Keratinocyte (primary cell): ENCODE measurements at regions not wholly inside any gene's neighbourhood (a gene's known extent, or its start where the extent isn't known, plus 50 kb on each side); places are given as distances from the start of the nearest gene placed in this dataset.

Experiments
- DNase-seq: peaks from one replicate; pipeline ENCODE4 v3.0.0-alpha.2; 2011; ENCODE audit warnings: low read depth, missing footprints, low spot score
- FAIRE-seq: peaks from 2 replicates; lab custom pipeline; 2011; peaks lifted over from hg19 to GRCh38; lab: Jason Lieb, UNC
- H2AFZ ChIP-seq: 2 replicates; pipeline ENCODE4 v1.6.0; 2012; ENCODE audit warnings: low read length, control low read depth, inconsistent platforms; ENCODE audit not compliant: control insufficient read depth
- H3K27ac ChIP-seq: 2 replicates; pipeline ENCODE4 v1.5.1; 2011; ENCODE audit warnings: low read length; ENCODE audit not compliant: control insufficient read depth, insufficient read depth
- H3K27me3 ChIP-seq: 3 replicates; pipeline ENCODE4 v1.6.0; 2011; ENCODE audit warnings: low read length; ENCODE audit not compliant: control insufficient read depth, insufficient read depth; ENCODE audit errors: extremely low read depth
- H3K36me3 ChIP-seq, 2 experiments: 2 replicates in 1 of 2; 3 replicates in 1 of 2; pipeline ENCODE4 v1.5.1; 2011; ENCODE audit warnings: low read length in 2 of 2, mild to moderate bottlenecking in 1 of 2; ENCODE audit not compliant: control insufficient read depth in 2 of 2, insufficient read depth in 2 of 2; ENCODE audit errors: extremely low read depth in 1 of 2
- H3K4me1 ChIP-seq: 3 replicates; pipeline ENCODE4 v1.5.1; 2011; ENCODE audit warnings: low read length; ENCODE audit not compliant: control insufficient read depth, insufficient read depth; ENCODE audit errors: extremely low read depth
- H3K4me2 ChIP-seq: 3 replicates; pipeline ENCODE4 v1.6.0; 2011; ENCODE audit warnings: low read depth, low read length; ENCODE audit not compliant: control insufficient read depth, insufficient read depth; ENCODE audit errors: extremely low read depth
- H3K4me3 ChIP-seq, 3 experiments: fragments of 200-600 bp in 1 of 3; sonication (generic) in 1 of 3; 2 replicates in 2 of 3; 3 replicates in 1 of 3; pipeline ENCODE4 v1.5.1; 2011 to 2016; ENCODE audit warnings: low read length in 3 of 3, mild to moderate bottlenecking in 3 of 3, control low read depth in 2 of 3, inconsistent platforms in 1 of 3, low read depth in 1 of 3, mixed read lengths in 1 of 3, mixed run types in 1 of 3, moderate library complexity in 1 of 3; ENCODE audit not compliant: control insufficient read depth in 2 of 3, insufficient read depth in 2 of 3; ENCODE audit errors: extremely low read depth in 1 of 3
- H3K79me2 ChIP-seq: 2 replicates; pipeline ENCODE4 v1.6.0; 2012; ENCODE audit warnings: low read length; ENCODE audit not compliant: control insufficient read depth, insufficient read depth
- H3K9ac ChIP-seq: 3 replicates; pipeline ENCODE4 v1.6.0; 2011; ENCODE audit warnings: low read length; ENCODE audit not compliant: control insufficient read depth, insufficient read depth; ENCODE audit errors: extremely low read depth
- H3K9me1 ChIP-seq: 3 replicates; pipeline ENCODE4 v1.6.0; 2011; ENCODE audit warnings: low read length; ENCODE audit not compliant: control insufficient read depth, insufficient read depth; ENCODE audit errors: extremely low read depth
- H3K9me3 ChIP-seq: 2 replicates; pipeline ENCODE4 v1.5.1; 2012; ENCODE audit warnings: low read depth, low read length; ENCODE audit not compliant: control insufficient read depth
- H4K20me1 ChIP-seq: 3 replicates; pipeline ENCODE4 v1.6.0; 2011; ENCODE audit warnings: low read length; ENCODE audit not compliant: control insufficient read depth, insufficient read depth; ENCODE audit errors: extremely low read depth
- CTCF ChIP-seq, 3 experiments: IDR thresholded peaks in 1 of 3; conservative IDR thresholded peaks in 1 of 3; optimal IDR thresholded peaks in 1 of 3; 2 replicates in 2 of 3; 3 replicates in 1 of 3; pipeline versions ENCODE3 to v1.5.1; 2011; ENCODE audit warnings: low read length in 3 of 3, mild to moderate bottlenecking in 3 of 3, moderate library complexity in 2 of 3, control low read depth in 1 of 3, inconsistent platforms in 1 of 3; ENCODE audit not compliant: insufficient read depth in 2 of 3; ENCODE audit errors: extremely low read depth in 1 of 3
- EZH2 ChIP-seq: IDR thresholded peaks from one replicate; pipeline ENCODE4 v1.6.1; 2012; ENCODE audit warnings: inconsistent platforms, mild to moderate bottlenecking, low read length, moderate library complexity
- dilution Hi-C: fragments of 300-500 bp; cut with MboI; formaldehyde crosslinking; loops from one replicate; pipeline ENCODE4 v1.7.0; 2020; ENCODE audit warnings: low sequenced_read_pairs; ENCODE audit not compliant: extremely low pct_ligation_motif_present

GRCh38 chr6:74128536-74128935 is 432.5 kb downstream of the CD109 start:
- FAIRE-seq = no peak
- Histone ChIP-seq H3K27me3 (no peaks in the 10 kb centered on the region), H3K36me3 (no peaks in the 10 kb centered on the region), H3K9ac (no peak overlapping the region), H3K9me3 (no peaks in the 10 kb centered on the region), H3K27ac (no peak overlapping the region), H4K20me1 (no peaks in the 10 kb centered on the region), H3K4me3 (no peak overlapping the region), H3K4me1 (no peaks in the 10 kb centered on the region), H3K4me2 (no peak overlapping the region), H3K9me1 (no peaks in the 10 kb centered on the region), H3K79me2 (no peaks in the 10 kb centered on the region), H2AFZ (no peak overlapping the region)
- dilution Hi-C loops = no loop called here
- DNase-seq = no peak
- no peak for TF ChIP-seq CTCF (optimal IDR thresholded peaks at IDR 0.05 in 1 of 3, IDR thresholded peaks at IDR 0.05 in 1 of 3, conservative IDR thresholded peaks at IDR 0.05 in 1 of 3; ENCODE audit: extremely low read depth in 1 of 3, insufficient read depth in 2 of 3, low read length in 3 of 3)
- TF ChIP-seq EZH2 = no peak

- DNase-seq (no peak), FAIRE-seq (no peak)
- H3K9me1 ChIP-seq = no peaks in the 10 kb centered on the region
- dilution Hi-C loops = no loop called here
- no peak overlapping the region for H3K4me3 ChIP-seq
- TF ChIP-seq CTCF (optimal IDR thresholded peaks at IDR 0.05 in 1 of 3, IDR thresholded peaks at IDR 0.05 in 1 of 3, conservative IDR thresholded peaks at IDR 0.05 in 1 of 3; ENCODE audit: extremely low read depth in 1 of 3, insufficient read depth in 2 of 3, low read length in 3 of 3) (no peak), EZH2 (no peak)
- H2AFZ ChIP-seq = no peak overlapping the region
- no peaks in the 10 kb centered on the region for H3K9me3 ChIP-seq
- no peaks in the 10 kb centered on the region for H3K27me3 ChIP-seq
- no peaks in the 10 kb centered on the region for H3K36me3 ChIP-seq
- H4K20me1 ChIP-seq = no peaks in the 10 kb centered on the region
- H3K79me2 ChIP-seq = no peaks in the 10 kb centered on the region
- no peak overlapping the region for H3K9ac ChIP-seq
- H3K4me2 ChIP-seq = no peak overlapping the region
- no peaks in the 10 kb centered on the region for H3K4me1 ChIP-seq
- H3K27ac ChIP-seq = no peak overlapping the region
Observed at GRCh38 chr6:74117113-74117512, 421.1 kb downstream of the CD109 start.
